ENCODE measurements at regions not wholly inside any gene's neighbourhood (a gene's known extent, or its start where the extent isn't known, plus 50 kb on each side); places are given as distances from the start of the nearest gene placed in this dataset.

DNA sequence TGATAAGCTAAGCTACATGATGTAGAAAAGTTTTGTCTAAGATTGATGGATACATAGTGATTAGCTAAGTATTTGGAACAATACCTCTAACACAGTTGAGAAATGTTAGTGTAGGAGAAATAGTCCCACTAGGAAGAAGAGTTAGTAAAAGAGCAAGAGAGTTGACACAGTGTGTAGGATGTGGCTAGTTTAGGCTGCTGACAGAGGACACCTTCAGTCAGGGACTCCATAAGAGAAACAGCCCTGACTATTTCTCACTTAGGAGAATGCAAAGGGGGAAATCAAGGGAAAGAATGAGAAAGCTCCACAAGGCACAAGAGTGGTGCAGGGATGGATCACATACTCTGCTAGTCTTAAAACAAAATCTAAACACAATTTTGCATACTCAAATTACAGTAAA is 613.7 kb downstream of the SLC16A7 start:
- Histone ChIP-seq H4K20me1 (ENCODE audit: insufficient read depth, low read length) (no peaks in the 10 kb centered on the region), H3K4me3 (ENCODE audit: low read depth, low read length, poor library complexity, severe bottlenecking) (no peak overlapping the region), H3K4me2 (ENCODE audit: low read length) (no peak overlapping the region), H2AFZ (ENCODE audit: low read length) (no peak overlapping the region), H3K79me2 (ENCODE audit: insufficient read depth, low read depth, low read length) (no peaks in the 10 kb centered on the region), H3K9me3 (ENCODE audit: low read length) (no peaks in the 10 kb centered on the region), H3K9me2 (ENCODE audit: insufficient read depth, low read length) (no peaks in the 10 kb centered on the region), H3K36me3 (ENCODE audit: insufficient read depth, low read length) (no peaks in the 10 kb centered on the region), H3K27ac (ENCODE audit: low read depth, low read length, poor library complexity, severe bottlenecking) (no peak overlapping the region), H3K4me1 (ENCODE audit: insufficient read depth, low read length, poor library complexity, severe bottlenecking) (no peaks in the 10 kb centered on the region)
- no TSS peak for BruUV-seq (replicated peaks)
- POLR2A ChIA-PET = interaction anchor here (0.6 to 0.9 kb wide), 2 partner anchors 10 to 143 kb away, joined by 3 to 5 read pairs; no protein-coding TSS in a partner anchor
- TF ChIP-seq, protein P1, sequence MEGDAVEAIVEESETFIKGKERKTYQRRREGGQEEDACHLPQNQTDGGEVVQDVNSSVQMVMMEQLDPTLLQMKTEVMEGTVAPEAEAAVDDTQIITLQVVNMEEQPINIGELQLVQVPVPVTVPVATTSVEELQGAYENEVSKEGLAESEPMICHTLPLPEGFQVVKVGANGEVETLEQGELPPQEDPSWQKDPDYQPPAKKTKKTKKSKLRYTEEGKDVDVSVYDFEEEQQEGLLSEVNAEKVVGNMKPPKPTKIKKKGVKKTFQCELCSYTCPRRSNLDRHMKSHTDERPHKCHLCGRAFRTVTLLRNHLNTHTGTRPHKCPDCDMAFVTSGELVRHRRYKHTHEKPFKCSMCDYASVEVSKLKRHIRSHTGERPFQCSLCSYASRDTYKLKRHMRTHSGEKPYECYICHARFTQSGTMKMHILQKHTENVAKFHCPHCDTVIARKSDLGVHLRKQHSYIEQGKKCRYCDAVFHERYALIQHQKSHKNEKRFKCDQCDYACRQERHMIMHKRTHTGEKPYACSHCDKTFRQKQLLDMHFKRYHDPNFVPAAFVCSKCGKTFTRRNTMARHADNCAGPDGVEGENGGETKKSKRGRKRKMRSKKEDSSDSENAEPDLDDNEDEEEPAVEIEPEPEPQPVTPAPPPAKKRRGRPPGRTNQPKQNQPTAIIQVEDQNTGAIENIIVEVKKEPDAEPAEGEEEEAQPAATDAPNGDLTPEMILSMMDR (conservative IDR thresholded peaks at IDR 0.05; ENCODE audit: low read length) = no peak
- TF ChIP-seq EZH2phosphoT487 (IDR thresholded peaks at IDR 0.05; ENCODE audit: borderline replicate concordance, low read depth, low read length) = no peak
- DNase-seq (ENCODE audit: low spot score) = no peak
- CTCF ChIA-PET (ENCODE audit: unreplicated experiment) = no interaction called here
- intact Hi-C loops (cut with micrococcal nuclease; ENCODE audit: unreplicated experiment) = no loop called here

DNA sequence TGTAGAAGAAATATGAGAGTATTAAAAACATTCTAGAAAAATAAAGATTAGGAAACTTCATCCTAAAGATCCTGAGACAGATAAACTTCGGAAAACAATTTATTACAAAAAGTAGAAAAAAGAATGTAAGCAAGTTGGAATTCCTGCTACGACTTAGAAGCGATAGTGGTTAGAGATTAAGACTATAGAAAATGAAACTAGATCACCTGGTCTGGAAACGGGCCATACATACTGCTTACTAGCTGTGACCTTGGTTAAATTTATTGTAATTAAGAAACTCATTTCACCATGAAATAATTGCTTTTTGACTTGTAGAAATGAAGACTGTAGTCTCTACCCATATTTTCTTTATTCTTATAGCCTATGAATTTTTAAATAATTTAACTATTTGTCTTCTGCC is 614.1 kb downstream of the SLC16A7 start:
- ChIA-PET CTCF (ENCODE audit: unreplicated experiment) (no interaction called here), POLR2A (interaction anchor here (0.9 kb wide), 1 partner anchor 10 kb away, joined by 3 read pairs; no protein-coding TSS in a partner anchor)
- no peaks in the 10 kb centered on the region for H3K36me3 ChIP-seq (ENCODE audit: insufficient read depth, low read length)
- H3K4me3 ChIP-seq (ENCODE audit: low read depth, low read length, poor library complexity, severe bottlenecking) = no peak overlapping the region
- H3K79me2 ChIP-seq (ENCODE audit: insufficient read depth, low read depth, low read length) = no peaks in the 10 kb centered on the region
- TF ChIP-seq, protein P1 (conservative IDR thresholded peaks at IDR 0.05; ENCODE audit: low read length) = no peak
- no peak for TF ChIP-seq EZH2phosphoT487 (IDR thresholded peaks at IDR 0.05; ENCODE audit: borderline replicate concordance, low read depth, low read length)
- intact Hi-C loops (cut with micrococcal nuclease; ENCODE audit: unreplicated experiment) = no loop called here
- no peaks in the 10 kb centered on the region for H3K9me3 ChIP-seq (ENCODE audit: low read length)
- no peaks in the 10 kb centered on the region for H3K9me2 ChIP-seq (ENCODE audit: insufficient read depth, low read length)
- no TSS peak for BruUV-seq (replicated peaks)
- no peak overlapping the region for H3K27ac ChIP-seq (ENCODE audit: low read depth, low read length, poor library complexity, severe bottlenecking)
- H3K4me2 ChIP-seq (ENCODE audit: low read length) = no peak overlapping the region
- H3K4me1 ChIP-seq (ENCODE audit: insufficient read depth, low read length, poor library complexity, severe bottlenecking) = no peaks in the 10 kb centered on the region
- H4K20me1 ChIP-seq (ENCODE audit: insufficient read depth, low read length) = no peaks in the 10 kb centered on the region
- no peak for DNase-seq (ENCODE audit: low spot score)
- no peak overlapping the region for H2AFZ ChIP-seq (ENCODE audit: low read length)

DNA sequence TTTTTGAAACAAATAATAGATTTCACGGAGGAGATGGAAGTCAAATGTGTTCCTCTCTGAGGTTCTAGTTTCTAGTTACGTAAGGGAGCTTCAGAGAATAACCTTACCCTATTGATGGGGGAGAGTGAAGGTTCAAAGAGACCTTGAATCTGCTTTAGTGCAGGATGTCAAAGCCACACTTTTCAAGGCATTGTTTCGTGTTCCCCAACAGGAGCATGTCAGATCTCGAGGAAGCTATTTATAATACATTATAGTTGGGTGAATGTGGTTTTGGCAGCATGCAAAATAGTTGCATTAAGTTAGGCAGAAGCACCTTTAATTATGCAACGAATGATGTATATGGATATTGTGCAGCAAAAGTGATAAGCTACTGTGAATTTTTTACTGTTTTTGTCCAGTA is 614.9 kb downstream of the SLC16A7 start:
- TF ChIP-seq, protein P1 (conservative IDR thresholded peaks at IDR 0.05; ENCODE audit: low read length) = no peak
- no peak for TF ChIP-seq EZH2phosphoT487 (IDR thresholded peaks at IDR 0.05; ENCODE audit: borderline replicate concordance, low read depth, low read length)
- Histone ChIP-seq H3K4me3 (ENCODE audit: low read depth, low read length, poor library complexity, severe bottlenecking) (no peak overlapping the region), H3K4me2 (ENCODE audit: low read length) (no peak overlapping the region), H3K79me2 (ENCODE audit: insufficient read depth, low read depth, low read length) (no peaks in the 10 kb centered on the region), H3K4me1 (ENCODE audit: insufficient read depth, low read length, poor library complexity, severe bottlenecking) (no peaks in the 10 kb centered on the region), H3K9me2 (ENCODE audit: insufficient read depth, low read length) (no peaks in the 10 kb centered on the region), H3K9me3 (ENCODE audit: low read length) (no peaks in the 10 kb centered on the region), H3K36me3 (ENCODE audit: insufficient read depth, low read length) (no peaks in the 10 kb centered on the region), H3K27ac (ENCODE audit: low read depth, low read length, poor library complexity, severe bottlenecking) (no peak overlapping the region), H4K20me1 (ENCODE audit: insufficient read depth, low read length) (no peaks in the 10 kb centered on the region), H2AFZ (ENCODE audit: low read length) (no peak overlapping the region)
- ChIA-PET POLR2A (no interaction called here), CTCF (ENCODE audit: unreplicated experiment) (no interaction called here)
- no TSS peak for BruUV-seq (replicated peaks)
- intact Hi-C loops (cut with micrococcal nuclease; ENCODE audit: unreplicated experiment) = no loop called here
- no peak for DNase-seq (ENCODE audit: low spot score)

Measured in OCI-LY7 (cell line).